GM19324 (cell line): ENCODE measurements at regions not wholly inside any gene's neighbourhood (a gene's known extent, or its start where the extent isn't known, plus 50 kb on each side); places are given as distances from the start of the nearest gene placed in this dataset.

Experiments
- ATAC-seq: cut with Tn5 transposase; IDR thresholded peaks from one replicate; pipeline ENCODE4 v1.9.1; 2021; ENCODE audit warnings: mild to moderate bottlenecking, moderate library complexity; ENCODE audit not compliant: unreplicated experiment, low FRiP score

DNA sequence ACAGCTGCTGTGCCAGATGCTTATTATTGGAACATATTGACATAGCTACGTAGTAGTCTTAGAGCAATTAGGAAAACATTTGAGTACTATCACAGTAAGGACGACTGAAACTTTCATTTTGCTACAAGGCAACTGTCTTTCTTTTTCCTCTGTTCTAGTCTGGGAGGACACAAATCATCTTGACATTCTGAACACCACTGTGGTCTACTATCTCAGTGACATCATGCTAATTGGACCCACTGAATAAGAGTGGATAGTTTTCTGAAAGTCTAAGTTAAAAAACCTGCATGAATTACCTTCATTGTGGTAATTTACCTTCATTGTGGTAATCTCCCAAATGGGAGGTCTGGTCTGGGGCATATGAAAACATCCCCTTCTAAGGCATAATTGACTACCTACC is 163.3 kb upstream of the MOCS1 start:
- ATAC-seq, result no peak

DNA sequence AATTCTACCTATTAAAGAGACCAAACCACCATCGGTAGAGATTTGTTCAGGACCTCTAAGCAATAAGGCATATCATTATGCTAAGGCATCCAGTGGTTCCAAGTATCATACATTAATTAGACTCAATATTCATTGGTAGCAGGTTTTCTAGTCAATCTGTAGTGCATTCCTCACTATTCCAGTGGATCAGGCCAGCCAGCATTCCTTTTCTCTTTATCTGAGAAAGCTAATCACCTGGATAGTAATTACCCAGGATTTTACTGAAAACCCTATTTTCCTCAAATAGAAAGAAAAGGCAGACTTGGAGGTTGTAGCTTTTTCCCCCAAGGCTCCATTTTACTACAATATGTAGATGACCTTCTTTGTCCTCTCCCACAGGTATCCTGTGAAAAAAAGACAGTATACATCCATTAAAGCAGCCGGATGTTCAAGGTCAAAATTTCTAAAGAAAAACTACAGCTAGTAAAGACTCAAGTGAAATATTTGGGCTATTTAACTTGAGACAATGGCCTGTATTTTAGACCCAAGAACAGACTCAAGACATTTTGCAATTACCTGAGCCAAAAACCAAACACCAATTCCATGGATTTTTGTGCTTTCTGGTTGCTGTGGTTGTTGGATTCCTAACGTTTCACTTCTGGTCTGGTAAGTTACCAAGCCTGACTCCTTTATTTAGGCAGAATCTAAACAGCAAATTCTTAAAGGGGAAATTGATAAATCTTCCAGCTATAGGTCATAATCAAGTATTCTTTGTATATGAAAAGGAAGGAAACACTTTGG is 149.1 kb upstream of the MOCS1 start:
- ATAC-seq, result no peak

DNA sequence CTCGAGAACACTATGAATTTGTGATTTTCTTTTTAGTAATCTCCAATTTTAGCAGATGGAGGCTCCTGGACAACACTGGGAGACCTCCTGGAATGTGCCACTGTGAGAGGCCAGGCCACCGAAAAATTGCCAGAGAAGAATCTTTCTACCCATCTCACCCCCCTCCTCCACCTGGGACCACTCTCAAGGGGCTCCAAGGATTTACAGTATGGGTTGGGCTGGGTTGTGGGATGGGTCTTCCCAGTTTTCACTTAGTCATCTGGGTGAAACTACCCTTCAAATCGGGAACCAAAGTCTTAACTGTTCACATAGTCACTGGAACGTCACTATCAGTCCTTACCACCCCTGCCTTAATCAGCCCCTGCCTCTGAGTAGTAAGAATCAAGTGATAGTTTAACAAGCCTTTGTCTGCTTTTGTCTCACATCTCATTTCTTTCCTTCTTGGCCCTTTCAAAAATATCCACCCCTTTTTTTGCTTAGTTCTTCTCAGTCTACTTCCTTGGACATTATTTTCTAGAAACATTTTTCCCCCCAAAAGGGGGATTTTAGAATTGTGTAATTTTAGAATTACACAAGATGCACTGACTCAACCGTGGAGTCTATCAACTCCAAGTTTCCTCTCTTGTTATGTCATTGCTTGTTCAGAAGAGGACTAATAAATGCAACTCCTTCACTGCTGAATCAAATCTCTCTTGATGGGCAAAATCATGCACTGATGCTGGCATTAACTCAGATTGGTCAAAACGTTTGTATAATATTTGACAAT is 148.2 kb upstream of the MOCS1 start:
- no peak for ATAC-seq

DNA sequence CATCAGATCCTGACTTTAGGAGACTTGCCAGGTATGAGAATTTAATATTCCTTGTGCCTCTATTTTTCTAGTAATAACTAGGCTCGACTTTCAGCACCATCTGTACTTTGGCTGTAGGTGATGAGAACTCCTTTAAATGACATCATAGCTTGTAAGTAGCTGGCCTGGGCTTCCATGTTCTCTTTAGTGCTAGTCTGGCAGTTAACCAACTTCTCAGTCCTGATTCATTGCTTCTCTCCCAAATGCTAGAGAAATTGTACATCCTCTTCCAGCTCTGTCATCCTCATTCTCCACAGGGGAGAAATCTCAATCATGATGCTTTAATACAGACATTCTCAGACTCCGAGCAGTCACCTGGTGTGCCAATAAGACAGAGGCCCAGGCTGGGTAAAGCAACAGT is 143.5 kb upstream of the MOCS1 start:
- no peak for ATAC-seq

DNA sequence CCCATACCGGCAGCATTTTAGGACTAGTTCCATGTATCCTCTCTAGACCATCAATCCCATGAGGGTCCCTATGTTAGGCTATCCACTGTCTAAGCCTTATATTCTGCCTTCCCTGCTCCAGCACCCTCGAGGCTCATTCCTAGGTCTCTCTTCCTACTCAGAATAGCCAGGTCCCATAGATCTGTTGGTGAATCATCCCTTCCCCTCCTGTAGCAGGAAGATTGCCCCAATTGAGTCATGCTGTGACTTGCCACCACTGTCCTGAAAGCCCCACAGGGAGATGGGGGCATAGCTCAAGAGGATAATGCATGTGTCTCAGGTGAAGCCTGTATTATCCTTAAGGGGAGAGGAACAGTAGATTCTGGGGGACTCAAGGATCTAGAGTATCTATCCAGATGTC is 143.1 kb upstream of the MOCS1 start:
- ATAC-seq, result no peak

DNA sequence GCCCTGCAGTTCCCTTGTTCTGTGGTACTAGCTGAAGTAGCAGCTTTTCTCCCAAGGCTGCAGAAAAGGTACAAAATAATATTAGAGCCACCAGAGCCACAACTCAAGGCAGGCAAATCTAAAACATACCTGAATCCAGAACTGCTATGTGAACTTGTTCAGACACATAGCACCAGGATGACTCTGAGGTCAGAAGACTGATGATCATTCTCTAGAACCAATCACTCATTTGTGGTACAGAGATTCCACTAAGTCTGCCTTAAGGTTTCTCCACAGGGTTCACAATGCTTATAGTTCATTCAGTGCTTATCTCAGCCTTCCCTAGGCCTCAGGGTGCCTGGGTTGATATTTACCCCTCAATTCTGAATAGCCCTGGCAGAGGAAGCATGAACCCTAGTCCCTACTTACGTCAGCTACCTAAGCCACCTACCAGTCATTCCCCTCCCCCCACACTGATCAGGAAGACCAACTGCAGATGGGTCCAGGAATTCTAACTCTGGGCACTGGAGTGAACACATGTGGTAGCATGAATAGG is 140.9 kb upstream of the MOCS1 start:
- no peak for ATAC-seq

DNA sequence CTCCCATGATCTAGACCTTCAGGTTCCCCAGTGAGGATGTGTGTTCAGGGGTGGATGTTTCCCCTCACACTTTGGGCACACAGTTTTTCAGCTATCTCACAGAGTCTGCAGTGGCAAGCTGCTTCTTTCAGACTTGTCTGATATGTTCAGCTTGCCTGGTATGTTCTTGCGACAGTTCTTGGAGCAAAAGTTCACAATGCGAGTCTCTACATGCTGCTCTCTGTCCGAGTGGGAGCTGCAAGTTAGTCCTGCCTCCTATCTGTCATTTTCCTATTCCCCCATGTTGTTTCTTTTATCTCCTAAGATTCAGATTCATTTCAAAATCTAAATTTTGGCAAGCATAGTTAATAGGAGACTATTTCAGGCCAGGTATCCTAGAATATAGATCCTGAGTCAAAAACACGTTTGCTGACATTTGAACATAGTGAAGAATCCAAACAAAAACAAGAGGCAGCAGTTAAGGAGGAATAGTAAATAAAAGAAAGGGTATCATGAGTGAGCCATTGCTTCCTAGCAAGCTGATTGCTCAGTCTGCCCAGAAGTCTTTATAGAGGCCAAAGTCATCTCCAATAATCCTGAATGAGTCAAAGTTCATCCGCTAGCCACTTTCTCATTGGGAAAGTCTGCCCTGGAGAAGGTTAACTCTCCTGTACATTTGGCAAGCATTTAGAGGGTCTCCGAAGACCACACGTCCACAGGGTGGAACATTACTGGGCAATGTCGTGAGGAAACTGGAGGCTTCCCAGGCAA is 140.2 kb upstream of the MOCS1 start:
- ATAC-seq, result no peak

DNA sequence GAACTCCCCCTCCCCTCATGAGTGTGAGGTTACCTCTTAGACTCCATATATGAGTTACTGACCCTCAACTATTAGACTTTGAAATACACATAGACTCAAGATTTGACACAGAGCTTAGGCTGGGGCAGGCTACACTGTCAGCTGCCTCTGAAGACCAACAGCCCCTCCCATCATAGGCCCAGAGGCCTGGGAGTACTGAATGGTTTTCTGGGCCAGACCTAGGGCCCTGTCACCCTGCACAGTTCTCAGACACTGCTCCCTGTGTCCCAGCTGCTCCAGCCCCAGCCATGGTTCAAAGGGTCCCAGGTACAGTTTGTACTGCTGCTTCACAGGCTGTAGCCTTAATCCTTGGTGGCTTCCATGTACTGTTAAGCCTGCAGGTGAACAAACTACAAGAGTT is 132.1 kb upstream of the MOCS1 start:
- ATAC-seq, result no peak

DNA sequence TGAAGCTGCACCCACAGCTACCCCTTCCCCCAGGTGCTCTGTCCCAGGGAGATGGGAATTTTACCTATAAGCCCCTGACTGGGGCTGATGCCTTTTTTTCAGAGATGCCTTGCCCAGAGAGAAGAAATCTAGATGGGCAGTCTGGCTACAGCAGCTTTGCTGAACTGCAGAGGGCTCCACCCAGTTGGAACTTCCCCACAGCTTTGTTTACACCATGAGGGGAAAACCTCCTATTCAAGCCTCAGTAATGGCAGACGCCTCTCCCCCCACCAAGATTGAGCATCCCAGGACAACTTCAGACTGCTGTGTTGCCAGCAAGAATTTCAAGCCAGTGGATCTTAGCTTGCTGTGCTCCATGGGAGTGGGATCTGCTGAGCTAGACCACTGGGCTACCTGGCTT is 122.6 kb upstream of the MOCS1 start:
- ATAC-seq, result no peak

DNA sequence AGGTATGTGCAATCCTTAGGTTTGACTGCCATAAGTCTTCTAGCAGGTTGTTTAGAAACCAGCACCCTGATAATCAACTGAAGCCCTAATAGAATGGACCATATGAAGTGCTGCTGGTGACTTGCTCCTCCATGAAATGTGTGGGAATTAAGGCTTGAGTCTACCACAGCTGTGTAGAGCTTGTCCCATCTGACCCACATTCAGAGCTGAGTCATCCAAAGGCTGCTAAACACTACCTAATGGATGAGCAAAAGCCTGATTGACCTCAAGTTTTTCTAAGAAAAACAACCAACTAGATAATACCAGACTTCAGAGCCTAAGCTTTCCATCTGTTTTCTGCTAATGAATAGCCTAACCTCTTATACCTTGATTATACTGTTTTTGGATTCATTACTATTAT is 120.3 kb upstream of the MOCS1 start:
- ATAC-seq, result no peak

DNA sequence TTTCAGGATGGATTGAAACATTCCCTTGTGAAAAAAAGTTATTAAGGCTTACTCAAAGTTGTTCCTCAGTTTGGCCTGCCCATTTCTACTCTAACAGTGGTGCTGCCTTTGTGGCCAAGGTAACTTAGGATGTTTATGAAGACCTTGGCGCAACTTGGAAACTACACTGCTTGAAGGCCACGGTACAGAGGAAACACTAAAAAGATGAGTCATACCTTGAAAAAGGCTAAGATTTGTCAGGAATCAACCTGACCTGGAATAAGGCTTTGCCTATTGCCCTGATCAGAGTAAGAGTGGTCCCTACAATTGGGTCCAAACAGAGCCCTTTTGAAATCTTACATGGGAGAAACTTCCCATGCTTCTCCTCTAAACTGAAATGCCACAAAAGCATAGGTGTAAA is 119.9 kb upstream of the MOCS1 start:
- no peak for ATAC-seq

DNA sequence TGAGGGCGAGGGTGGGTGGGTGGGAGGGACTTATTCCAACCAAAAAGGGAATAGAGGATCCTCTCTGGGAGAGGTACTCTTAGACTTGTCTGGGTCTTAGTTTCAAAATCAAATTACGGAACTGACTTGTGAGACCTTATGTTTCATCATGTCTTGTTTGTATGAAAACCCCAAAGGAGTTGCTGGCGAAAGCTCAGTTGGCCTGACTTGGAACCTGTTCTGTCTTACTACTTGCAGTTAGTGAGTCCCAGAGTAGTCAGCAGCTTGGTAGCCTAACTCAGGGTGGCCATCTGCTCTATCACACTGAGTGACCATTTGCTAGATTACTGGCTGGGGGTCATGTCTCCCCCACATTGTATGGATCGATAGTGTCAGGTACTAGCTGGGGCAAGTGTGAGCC is 114.9 kb upstream of the MOCS1 start:
- ATAC-seq, result no peak

DNA sequence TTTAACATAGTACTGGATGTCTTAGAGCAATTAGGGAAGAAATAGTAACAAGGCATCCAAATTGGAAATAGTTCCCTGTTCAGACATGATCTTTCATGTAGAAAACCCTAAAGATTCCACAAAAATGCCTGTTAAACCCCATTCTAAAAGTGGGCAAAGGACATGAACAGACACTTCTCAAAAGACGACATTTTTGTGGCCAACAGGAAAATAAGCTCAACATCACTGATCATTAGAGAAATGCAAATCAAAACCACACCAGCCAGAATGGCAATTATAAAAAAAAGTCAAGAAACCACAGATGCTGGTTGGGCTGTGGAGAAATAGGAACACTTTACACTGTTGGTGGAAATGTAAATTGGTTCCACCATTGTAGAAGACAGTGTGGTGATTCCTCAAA is 109.9 kb upstream of the MOCS1 start:
- no peak for ATAC-seq

DNA sequence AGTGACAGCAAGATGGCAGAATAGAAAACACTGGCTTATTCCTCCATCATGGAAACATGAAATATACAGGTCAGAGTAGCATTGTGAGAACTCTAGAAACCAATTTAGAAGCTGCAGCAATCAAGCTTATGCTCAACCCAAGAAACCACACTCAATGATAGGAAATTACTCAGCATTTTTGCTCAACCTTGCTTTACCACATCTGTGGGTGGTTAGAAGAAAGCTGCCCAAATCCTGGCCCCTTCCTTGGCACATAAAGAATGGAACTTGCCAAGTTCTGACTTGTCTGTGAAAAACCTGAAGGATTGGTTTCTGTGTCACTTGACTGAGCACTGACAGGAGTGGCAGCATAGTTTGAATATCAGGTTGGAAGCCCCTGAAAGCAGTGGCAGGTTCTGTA is 108.0 kb upstream of the MOCS1 start:
- no peak for ATAC-seq

DNA sequence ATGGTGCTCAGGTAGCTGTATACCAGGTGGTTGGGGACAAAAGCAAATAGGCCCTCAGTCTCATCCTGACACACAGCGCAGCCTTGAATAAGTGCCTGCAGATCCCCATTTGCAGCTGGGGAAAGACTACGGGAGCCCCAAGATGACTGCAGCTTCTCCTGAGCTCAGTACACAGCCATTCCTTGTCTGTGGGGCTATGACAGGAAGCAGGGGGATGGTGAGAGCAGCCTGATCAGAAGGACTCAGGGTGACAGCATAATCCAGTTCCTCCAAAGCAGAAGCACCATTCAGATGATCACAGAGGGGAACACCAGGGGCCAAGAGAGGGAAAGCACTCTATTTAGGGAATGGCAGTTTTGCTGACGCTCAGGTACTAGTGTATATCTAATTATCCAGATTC is 104.8 kb upstream of the MOCS1 start:
- ATAC-seq, result no peak

DNA sequence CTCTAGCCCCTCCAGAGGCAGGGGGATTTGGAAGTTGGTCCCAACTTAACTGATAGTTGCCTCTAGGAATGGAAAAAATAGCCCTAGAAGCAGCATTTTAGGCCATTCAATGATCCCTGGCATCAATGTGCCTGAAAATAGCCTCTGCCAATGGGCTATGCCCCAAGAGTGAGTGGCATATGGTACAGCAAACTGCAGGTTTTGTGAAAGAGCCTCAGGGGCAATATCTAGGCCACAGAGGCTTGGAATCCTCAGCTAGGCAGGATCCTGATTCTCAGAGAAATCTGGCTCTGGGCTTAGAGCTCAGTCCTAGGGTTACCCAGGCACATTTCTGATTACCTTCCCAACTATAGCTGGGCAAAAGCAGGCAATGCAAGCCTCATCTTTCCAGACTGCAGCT is 104.4 kb upstream of the MOCS1 start:
- ATAC-seq, result no peak

DNA sequence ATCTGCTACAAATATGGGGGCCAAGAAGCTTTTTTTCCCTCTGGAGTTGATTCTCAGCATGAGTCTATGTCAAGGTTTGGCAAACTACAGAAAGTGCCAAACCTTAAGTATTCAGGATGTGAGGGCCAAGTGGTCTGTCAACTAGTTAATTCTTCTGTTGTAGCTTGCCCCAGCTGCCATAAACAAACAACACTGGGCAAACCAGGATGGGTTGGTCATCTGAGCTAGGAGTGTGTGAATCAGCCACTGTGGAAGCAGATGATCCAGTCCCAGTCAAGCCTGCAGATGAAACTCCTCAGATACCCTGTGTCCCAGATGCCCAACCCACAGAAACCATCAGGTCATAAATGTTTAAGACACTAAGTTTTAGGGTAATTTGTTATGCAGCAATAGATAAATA is 103.0 kb upstream of the MOCS1 start:
- ATAC-seq, result no peak

DNA sequence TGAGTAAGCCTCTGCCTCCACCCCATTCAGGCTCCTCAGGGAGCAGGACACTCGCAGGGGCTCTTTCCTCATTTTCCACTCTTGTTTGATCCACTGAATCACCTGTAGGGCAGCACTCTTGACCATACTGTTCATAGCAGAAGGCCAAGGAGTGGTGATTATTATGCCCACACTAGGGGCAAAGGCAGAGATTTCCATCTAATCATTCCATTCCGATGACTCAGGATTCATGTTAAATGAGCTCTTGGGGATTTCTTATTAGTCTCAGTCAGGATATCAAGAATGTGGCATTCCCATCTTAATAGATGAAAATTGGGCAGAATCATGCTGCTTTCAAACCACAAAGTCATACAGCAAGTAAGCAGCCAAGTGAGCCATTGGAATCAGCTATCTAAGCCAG is 101.9 kb upstream of the MOCS1 start:
- no peak for ATAC-seq

DNA sequence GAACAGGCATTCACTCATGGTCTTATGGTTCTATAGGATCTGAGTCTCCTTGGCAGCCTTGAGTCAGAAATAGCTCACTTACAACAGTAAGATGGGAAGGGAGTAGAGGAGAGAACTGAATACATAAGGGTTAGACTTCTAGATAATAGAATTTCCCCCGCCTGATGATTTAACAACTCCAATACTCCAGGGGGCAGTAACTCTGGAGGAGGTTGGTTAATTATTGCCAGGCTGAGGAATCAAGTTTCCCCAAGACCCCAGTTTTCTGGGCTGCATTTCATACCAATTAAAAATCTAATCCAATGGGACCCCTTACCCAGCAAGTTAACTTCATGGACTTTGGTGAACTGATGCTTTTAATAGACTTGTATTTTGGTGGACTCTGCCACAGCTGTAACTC is 94.2 kb upstream of the MOCS1 start:
- ATAC-seq, result no peak

DNA sequence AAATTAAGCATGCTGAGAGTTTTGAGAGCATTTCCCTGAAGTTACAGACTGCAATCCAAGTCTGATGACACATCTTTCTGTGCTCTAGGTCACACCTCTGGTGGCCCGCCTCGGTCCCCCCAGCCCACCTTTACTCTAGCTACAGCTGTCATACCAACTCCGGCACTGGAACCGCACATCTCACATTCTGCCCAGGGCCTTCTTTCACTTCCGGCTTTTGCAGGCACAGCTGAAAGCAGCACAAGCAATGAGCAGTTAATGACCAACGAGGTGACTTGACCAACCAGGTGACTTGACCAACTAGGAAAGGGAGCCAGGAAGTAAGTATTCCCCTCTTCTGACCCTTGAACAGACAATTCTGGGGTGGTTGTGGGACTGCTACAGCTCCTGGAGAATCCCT is 88.6 kb upstream of the MOCS1 start:
- ATAC-seq, result no peak

DNA sequence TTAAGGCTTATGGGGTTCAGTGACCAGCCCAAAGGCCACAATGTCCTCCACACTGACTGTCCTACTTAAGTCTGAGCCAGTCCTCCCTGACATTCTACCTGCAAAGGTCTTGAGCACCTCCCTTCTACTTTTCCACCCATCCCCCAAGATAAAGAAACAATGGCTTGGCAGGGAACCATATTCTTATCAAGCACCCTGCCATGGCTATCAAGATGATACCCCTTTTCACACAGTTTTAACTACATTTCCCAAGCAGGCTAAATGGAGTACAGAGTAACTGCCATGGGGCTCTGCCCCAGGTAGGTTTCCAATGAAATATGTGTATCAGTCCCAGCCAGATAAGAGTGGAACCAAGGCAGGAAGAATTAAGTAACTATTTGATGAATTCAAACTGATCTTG is 85.9 kb upstream of the MOCS1 start:
- no peak for ATAC-seq
